Testis (tissue), 2 donors: ENCODE measurements at regions not wholly inside any gene's neighbourhood (a gene's known extent, or its start where the extent isn't known, plus 50 kb on each side); places are given as distances from the start of the nearest gene placed in this dataset.

Experiments used
- DNase-seq: peaks from one replicate; pipeline ENCODE4 v3.0.0-alpha.2; 2019
- H3K27ac ChIP-seq, 2 donors: fragments of 200-600 bp; sonication (generic); one replicate each; pipeline ENCODE4 v1.5.1; 2019
- H3K27me3 ChIP-seq: fragments of 200-600 bp; sonication (generic); one replicate; pipeline ENCODE4 v1.5.1; 2019
- H3K36me3 ChIP-seq: fragments of 200-600 bp; sonication (generic); one replicate; pipeline ENCODE4 v1.5.1; 2017; ENCODE audit warnings: low read depth; ENCODE audit errors: missing control alignments
- H3K4me1 ChIP-seq: fragments of 200-600 bp; sonication (generic); one replicate; pipeline ENCODE4 v1.5.1; 2019
- H3K4me3 ChIP-seq, 2 donors: fragments of 200-600 bp; sonication (generic); one replicate each; pipeline ENCODE4 v1.5.1; 2017 to 2019
- H3K9me3 ChIP-seq: fragments of 200-600 bp; sonication (generic); one replicate; pipeline ENCODE4 v1.5.1; 2017
- POLR2A ChIP-seq: fragments of 450-650 bp; IDR thresholded peaks from one replicate; pipeline ENCODE4 v1.6.1; 2017; ENCODE audit warnings: antibody characterized with exemption, mild to moderate bottlenecking, moderate library complexity
- WGBS, 2 donors: methylation state at CpG; one replicate each; pipeline ENCODE4 v1.1.5; 2018; 5-methylcytosine and 5-hydroxymethylcytosine counted together
- intact Hi-C: fragments of 100-400 bp; cut with DNase I; formaldehyde crosslinking; loops from one replicate; pipeline ENCODE4 v1.15.1; 2023; ENCODE audit warnings: low total_unique reads
- TF ChIP-seq, protein P1 (sequence below), 3 experiments: fragments of 450-650 bp in 2 of 3; fragments of 200-600 bp in 1 of 3; sonication (generic) in 1 of 3; IDR thresholded peaks; one replicate each; pipeline ENCODE4 v1.5.1; 2016 to 2019; ENCODE audit warnings: antibody characterized with exemption in 3 of 3, mild to moderate bottlenecking in 2 of 3, moderate library complexity in 1 of 3

GRCh38 chr1:29716306-29716705 is 480.0 kb downstream of the PTPRU start:
- Histone ChIP-seq H3K27me3 (no peaks in the 10 kb centered on the region), H3K9me3 (no peaks in the 10 kb centered on the region), H3K27ac (no peak overlapping the region), H3K36me3 (no peaks in the 10 kb centered on the region), H3K4me3 (no peak overlapping the region), H3K4me1 (no peaks in the 10 kb centered on the region)
- WGBS, 2 donors = 71 to 73% methylated on average over 6 of the region's 6 CpGs
- DNase-seq = no peak
- intact Hi-C loops = no loop called here
- TF ChIP-seq, protein P1, sequence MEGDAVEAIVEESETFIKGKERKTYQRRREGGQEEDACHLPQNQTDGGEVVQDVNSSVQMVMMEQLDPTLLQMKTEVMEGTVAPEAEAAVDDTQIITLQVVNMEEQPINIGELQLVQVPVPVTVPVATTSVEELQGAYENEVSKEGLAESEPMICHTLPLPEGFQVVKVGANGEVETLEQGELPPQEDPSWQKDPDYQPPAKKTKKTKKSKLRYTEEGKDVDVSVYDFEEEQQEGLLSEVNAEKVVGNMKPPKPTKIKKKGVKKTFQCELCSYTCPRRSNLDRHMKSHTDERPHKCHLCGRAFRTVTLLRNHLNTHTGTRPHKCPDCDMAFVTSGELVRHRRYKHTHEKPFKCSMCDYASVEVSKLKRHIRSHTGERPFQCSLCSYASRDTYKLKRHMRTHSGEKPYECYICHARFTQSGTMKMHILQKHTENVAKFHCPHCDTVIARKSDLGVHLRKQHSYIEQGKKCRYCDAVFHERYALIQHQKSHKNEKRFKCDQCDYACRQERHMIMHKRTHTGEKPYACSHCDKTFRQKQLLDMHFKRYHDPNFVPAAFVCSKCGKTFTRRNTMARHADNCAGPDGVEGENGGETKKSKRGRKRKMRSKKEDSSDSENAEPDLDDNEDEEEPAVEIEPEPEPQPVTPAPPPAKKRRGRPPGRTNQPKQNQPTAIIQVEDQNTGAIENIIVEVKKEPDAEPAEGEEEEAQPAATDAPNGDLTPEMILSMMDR (IDR thresholded peaks at IDR 0.05) = no peak
- TF ChIP-seq POLR2A = no peak

- Histone ChIP-seq H3K36me3 (no peaks in the 10 kb centered on the region), H3K27ac (no peak overlapping the region), H3K4me1 (no peaks in the 10 kb centered on the region), H3K27me3 (no peaks in the 10 kb centered on the region), H3K9me3 (no peaks in the 10 kb centered on the region), H3K4me3 (no peak overlapping the region)
- intact Hi-C loops = no loop called here
- no peak for DNase-seq
- TF ChIP-seq, protein P1 (IDR thresholded peaks at IDR 0.05) = no peak
- no peak for TF ChIP-seq POLR2A
- 70 to 74% methylated on average over 1 of the region's 1 CpG for WGBS, 2 donors
Measured at GRCh38 chr1:29713857-29714256, 477.5 kb downstream of the PTPRU start.

- Histone ChIP-seq H3K27me3 (no peaks in the 10 kb centered on the region), H3K9me3 (no peaks in the 10 kb centered on the region), H3K36me3 (no peaks in the 10 kb centered on the region), H3K4me1 (no peaks in the 10 kb centered on the region), H3K4me3 (no peak overlapping the region), H3K27ac (no peak overlapping the region)
- intact Hi-C loops = no loop called here
- no peak for DNase-seq
- 76 to 78% methylated on average over 7 of the region's 7 CpGs for WGBS, 2 donors
- TF ChIP-seq, protein P1 (IDR thresholded peaks at IDR 0.05) = no peak
- no peak for TF ChIP-seq POLR2A
Measured at GRCh38 chr1:29712801-29713200, 476.5 kb downstream of the PTPRU start.

DNA sequence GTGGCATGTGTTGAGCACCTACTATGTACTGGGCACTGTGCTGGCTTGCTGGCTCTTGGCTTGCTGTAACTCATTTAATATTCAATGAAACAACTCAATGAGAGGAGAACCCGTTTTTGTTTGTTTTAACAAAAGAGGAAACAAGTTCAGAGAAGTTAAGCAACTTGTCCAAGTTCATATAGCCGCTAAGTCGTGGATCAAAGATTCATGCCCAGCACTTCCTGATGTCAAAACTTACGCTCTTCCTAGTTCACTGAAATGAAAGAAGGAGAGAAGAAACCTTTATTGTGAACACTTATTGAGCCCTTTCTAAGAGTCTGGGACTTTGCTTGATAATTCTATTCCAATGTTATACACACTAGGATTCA is 475.9 kb downstream of the PTPRU start:
- 77 to 79% methylated on average over 4 of the region's 4 CpGs for WGBS, 2 donors
- Histone ChIP-seq H3K4me3 (no peak overlapping the region), H3K27me3 (no peaks in the 10 kb centered on the region), H3K27ac (no peak overlapping the region), H3K36me3 (no peaks in the 10 kb centered on the region), H3K4me1 (no peaks in the 10 kb centered on the region), H3K9me3 (no peaks in the 10 kb centered on the region)
- TF ChIP-seq, protein P1 (IDR thresholded peaks at IDR 0.05) = no peak
- no peak for TF ChIP-seq POLR2A
- no peak for DNase-seq
- intact Hi-C loops = no loop called here

GRCh38 chr1:29711582-29712283 is 475.4 kb downstream of the PTPRU start:
- WGBS, 2 donors = 62 to 80% methylated on average over 7 of the region's 7 CpGs
- no peaks in the 10 kb centered on the region for H3K36me3 ChIP-seq
- no peak for DNase-seq
- intact Hi-C loops = no loop called here
- no peaks in the 10 kb centered on the region for H3K4me1 ChIP-seq
- no peaks in the 10 kb centered on the region for H3K27me3 ChIP-seq
- no peak overlapping the region for H3K4me3 ChIP-seq
- H3K27ac ChIP-seq = no peak overlapping the region
- TF ChIP-seq, protein P1 (IDR thresholded peaks at IDR 0.05) = no peak
- TF ChIP-seq POLR2A = no peak
- H3K9me3 ChIP-seq = no peaks in the 10 kb centered on the region
